Liver (tissue), 8 donors: ENCODE measurements at regions not wholly inside any gene's neighbourhood (a gene's known extent, or its start where the extent isn't known, plus 50 kb on each side); places are given as distances from the start of the nearest gene placed in this dataset.
"Not testable (repeated sequence)": the region's sequence is repeated elsewhere in the genome, so short reads cannot be mapped to it uniquely, and the experiment has no call there.

Experiments used
- DNase-seq: peaks from one replicate; pipeline ENCODE4 v3.0.0-alpha.2; 2017; ENCODE audit warnings: low spot score
- H3K27ac ChIP-seq, 2 donors: one replicate each; pipeline ENCODE4 v1.7.0; 2013; ENCODE audit warnings: inconsistent platforms in 2 of 2, low read length in 2 of 2, control low read depth in 1 of 2, low read depth in 1 of 2, mild to moderate bottlenecking in 1 of 2
- H3K27me3 ChIP-seq, 4 donors: one replicate each; pipeline versions ENCODE4 v1.6.1 to v1.7.0; 2013; ENCODE audit warnings: low read length in 3 of 4, inconsistent platforms in 1 of 4, mild to moderate bottlenecking in 1 of 4, moderate library complexity in 1 of 4; ENCODE audit not compliant: control insufficient read depth in 4 of 4, insufficient read depth in 4 of 4
- H3K36me3 ChIP-seq, 4 donors: one replicate each; pipeline versions ENCODE4 v1.6.1 to v1.7.0; 2013; ENCODE audit warnings: low read length in 3 of 4, mild to moderate bottlenecking in 3 of 4, low read depth in 1 of 4, moderate library complexity in 1 of 4; ENCODE audit not compliant: control insufficient read depth in 4 of 4, insufficient read depth in 3 of 4
- H3K4me1 ChIP-seq, 4 donors: one replicate each; pipeline versions ENCODE4 v1.6.1 to v1.7.0; 2013; ENCODE audit warnings: low read length in 3 of 4, mild to moderate bottlenecking in 3 of 4, moderate library complexity in 1 of 4; ENCODE audit not compliant: control insufficient read depth in 4 of 4, insufficient read depth in 4 of 4
- H3K4me3 ChIP-seq, 3 donors: one replicate each; pipeline versions ENCODE4 v1.6.1 to v1.7.0; 2013; ENCODE audit warnings: low read length in 3 of 3, control low read depth in 1 of 3, low read depth in 1 of 3, mild to moderate bottlenecking in 1 of 3
- H3K9ac ChIP-seq, 2 donors: one replicate each; pipeline ENCODE4 v1.7.0; 2013; ENCODE audit warnings: low read length in 2 of 2, mild to moderate bottlenecking in 2 of 2, moderate library complexity in 2 of 2, control low read depth in 1 of 2, low read depth in 1 of 2
- H3K9me3 ChIP-seq, 4 donors: one replicate each; pipeline versions ENCODE4 v1.6.1 to v1.7.0; 2013; ENCODE audit warnings: low read length in 3 of 4; ENCODE audit not compliant: control insufficient read depth in 4 of 4
- ATF3 ChIP-seq: IDR thresholded peaks from 2 replicates; pipeline ENCODE4 v1.6.1; 2016; ENCODE audit warnings: antibody characterized with exemption
- CTCF ChIP-seq: fragments of 150-350 bp; IDR thresholded peaks from 2 replicates; pipeline ENCODE4 v1.5.1; 2017; ENCODE audit warnings: improper control_type of control experiment, low read depth, low read length; ENCODE audit not compliant: missing input control
- EGR1 ChIP-seq, 2 donors: IDR thresholded peaks; 2 replicates each; pipeline ENCODE4 v1.6.1; 2016 to 2018; ENCODE audit warnings: antibody characterized with exemption in 2 of 2, low read depth in 2 of 2
- FOXA1 ChIP-seq: IDR thresholded peaks from 2 replicates; pipeline ENCODE4 v1.6.1; 2016; ENCODE audit warnings: antibody characterized with exemption
- FOXA2 ChIP-seq: IDR thresholded peaks from 2 replicates; pipeline ENCODE4 v1.6.1; 2016; ENCODE audit warnings: antibody characterized with exemption
- GABPA ChIP-seq, 2 donors: IDR thresholded peaks in 1 of 2; conservative IDR thresholded peaks in 1 of 2; 2 replicates each; pipeline ENCODE4 v1.6.1; 2016; ENCODE audit warnings: antibody characterized with exemption in 2 of 2, mild to moderate bottlenecking in 1 of 2, moderate library complexity in 1 of 2
- HNF4A ChIP-seq, 2 donors: conservative IDR thresholded peaks; 2 replicates each; pipeline ENCODE4 v1.6.1; 2016; ENCODE audit warnings: antibody characterized with exemption in 2 of 2, mild to moderate bottlenecking in 2 of 2
- JUND ChIP-seq, 2 donors: IDR thresholded peaks; 2 replicates each; pipeline ENCODE4 v1.6.1; 2016; ENCODE audit warnings: antibody characterized with exemption in 2 of 2
- MAX ChIP-seq: IDR thresholded peaks from 2 replicates; pipeline ENCODE4 v1.6.1; 2016; ENCODE audit warnings: antibody characterized with exemption
- NR2F2 ChIP-seq: IDR thresholded peaks from 2 replicates; pipeline ENCODE4 v1.6.1; 2016; ENCODE audit warnings: antibody characterized with exemption
- RAD21 ChIP-seq, 2 donors: IDR thresholded peaks; 2 replicates each; pipeline ENCODE4 v1.6.1; 2016; ENCODE audit warnings: antibody characterized with exemption in 2 of 2, mild to moderate bottlenecking in 2 of 2
- REST ChIP-seq: IDR thresholded peaks from 2 replicates; pipeline ENCODE4 v1.6.1; 2016; ENCODE audit warnings: antibody characterized with exemption, mild to moderate bottlenecking
- RXRA ChIP-seq, 2 donors: IDR thresholded peaks; 2 replicates each; pipeline ENCODE4 v1.6.1; 2017 to 2018; ENCODE audit warnings: antibody characterized with exemption in 2 of 2, mild to moderate bottlenecking in 1 of 2
- SP1 ChIP-seq: IDR thresholded peaks from 2 replicates; pipeline ENCODE4 v1.6.1; 2018; ENCODE audit warnings: antibody characterized with exemption, mild to moderate bottlenecking
- TAF1 ChIP-seq: conservative IDR thresholded peaks from 2 replicates; pipeline ENCODE4 v1.6.1; 2016; ENCODE audit warnings: antibody characterized with exemption, mild to moderate bottlenecking
- YY1 ChIP-seq: IDR thresholded peaks from 2 replicates; pipeline ENCODE4 v1.6.1; 2016; ENCODE audit warnings: antibody characterized with exemption, mild to moderate bottlenecking
- ZBTB33 ChIP-seq: IDR thresholded peaks from 2 replicates; pipeline ENCODE4 v1.6.1; 2016; ENCODE audit warnings: antibody characterized with exemption
- WGBS: extraction: QIAGEN DNeasy Blood & Tissue Kit; methylation state at CpG from one replicate; pipeline ENCODE4 v1.1.7; 2013; 5-methylcytosine and 5-hydroxymethylcytosine counted together
- donor health status: healthy.
- donor health status: healthy.
- donor health status: healthy.
- donor health status: healthy.
- donor health status: healthy.

GRCh38 chr1:233465745-233466343 is 138.3 kb downstream of the MAP3K21 start:
- Histone ChIP-seq H3K4me1 (peaks cover 0 to 4% (median 0%) of the 10 kb centered on the region in 4 donors), H3K9me3 (no peaks in the 10 kb centered on the region), H3K27me3 (no peaks in the 10 kb centered on the region), H3K36me3 (no peaks in the 10 kb centered on the region), H3K4me3 (no peak overlapping the region), H3K9ac (no peak overlapping the region), H3K27ac (no peak overlapping the region)
- 90% methylated on average over 34 of the region's 34 CpGs for WGBS
- no peak for TF ChIP-seq ATF3
- TF ChIP-seq SP1: no peak
- TF ChIP-seq FOXA2: no peak
- no peak for TF ChIP-seq MAX
- no peak for TF ChIP-seq YY1
- TF ChIP-seq JUND (IDR thresholded peaks at IDR 0.05): no peak
- DNase-seq: no peak

GRCh38 chr1:233470741-233471499 is 143.0 kb upstream of the KCNK1 start:
- no peak for DNase-seq
- Histone ChIP-seq H3K4me1 (peaks cover 2 to 16% (median 14%) of the 10 kb centered on the region in 4 donors), H3K27ac (no peak overlapping the region), H3K9me3 (no peaks in the 10 kb centered on the region), H3K4me3 (no peak overlapping the region), H3K27me3 (no peaks in the 10 kb centered on the region), H3K36me3 (no peaks in the 10 kb centered on the region), H3K9ac (no peak overlapping the region)
- no peak for TF ChIP-seq TAF1
- no peak for TF ChIP-seq CTCF
- TF ChIP-seq NR2F2: no peak
- TF ChIP-seq YY1: no peak
- TF ChIP-seq REST: no peak
- no peak for TF ChIP-seq RAD21 (IDR thresholded peaks at IDR 0.05)
- TF ChIP-seq FOXA1: no peak
- TF ChIP-seq RXRA (IDR thresholded peaks at IDR 0.05): no peak
- no peak for TF ChIP-seq ZBTB33
- TF ChIP-seq GABPA (IDR thresholded peaks at IDR 0.05 in 1 of 2, conservative IDR thresholded peaks at IDR 0.05 in 1 of 2): no peak
- TF ChIP-seq JUND (IDR thresholded peaks at IDR 0.05): no peak
- TF ChIP-seq ATF3: no peak
- TF ChIP-seq EGR1 (IDR thresholded peaks at IDR 0.05; ENCODE audit: low read depth in 2 of 2): no peak
- no peak for TF ChIP-seq FOXA2
- TF ChIP-seq MAX: no peak
- TF ChIP-seq HNF4A (conservative IDR thresholded peaks at IDR 0.05): no peak
- no peak for TF ChIP-seq SP1
- 87% methylated on average over 6 of the region's 6 CpGs for WGBS

- WGBS: 91% methylated on average over 3 of the region's 3 CpGs
- H3K27me3 ChIP-seq, H3K4me3 ChIP-seq, H3K9me3 ChIP-seq, H3K27ac ChIP-seq, H3K9ac ChIP-seq, DNase-seq, H3K36me3 ChIP-seq: not testable (repeated sequence)
- peaks cover 2 to 16% (median 14%) of the 10 kb centered on the region in 4 donors for H3K4me1 ChIP-seq
Observed at GRCh38 chr1:233471851-233472250, 142.1 kb upstream of the KCNK1 start.
